Body of pancreas (tissue), 4 donors: ENCODE measurements at regions not wholly inside any gene's neighbourhood (a gene's known extent, or its start where the extent isn't known, plus 50 kb on each side); places are given as distances from the start of the nearest gene placed in this dataset.

Experiments used
- ATAC-seq: fragments of 150-250 bp; one replicate; pipeline ENCODE4 v1.9.1; 2016
- DNase-seq, 4 donors: peaks; one replicate each; pipeline ENCODE4 v3.0.0-alpha.2; 2019
- H3K27ac ChIP-seq, 4 donors: fragments of 200-600 bp; sonication (generic); 1 replicate in 3 of 4; 2 replicates in 1 of 4; pipeline versions ENCODE4 v1.5.1 to v1.6.1; 2016 to 2019; ENCODE audit warnings: mild to moderate bottlenecking in 1 of 4, mixed read lengths in 1 of 4, moderate library complexity in 1 of 4
- H3K27me3 ChIP-seq, 2 donors: fragments of 200-600 bp; sonication (generic); one replicate each; pipeline ENCODE4 v1.6.0; 2016; ENCODE audit warnings: mild to moderate bottlenecking in 1 of 2
- H3K36me3 ChIP-seq, 2 donors: fragments of 200-600 bp; sonication (generic); replicated peaks in 1 of 2; 2 replicates each; pipeline ENCODE4 v1.5.1; 2016; ENCODE audit warnings: low read depth in 2 of 2; ENCODE audit not compliant: insufficient read depth in 1 of 2
- H3K4me1 ChIP-seq: fragments of 200-600 bp; sonication (generic); one replicate; pipeline ENCODE4 v1.6.0; 2016
- H3K4me3 ChIP-seq, 2 donors: fragments of 200-600 bp; sonication (generic); 1 replicate in 1 of 2; 2 replicates in 1 of 2; pipeline ENCODE4 v1.5.1; 2016 to 2019
- H3K9me3 ChIP-seq, 3 donors: fragments of 200-600 bp; sonication (generic); 1 replicate in 2 of 3; 2 replicates in 1 of 3; pipeline ENCODE4 v1.5.1; 2016
- CTCF ChIP-seq, 7 experiments: fragments of 450-650 bp in 4 of 7; fragments of 200-600 bp in 3 of 7; sonication (generic) in 3 of 7; IDR thresholded peaks; one replicate each; pipeline ENCODE4 v1.5.1; 2016 to 2019; ENCODE audit warnings: antibody characterized with exemption in 7 of 7
- POLR2A ChIP-seq, 3 donors: fragments of 450-650 bp; IDR thresholded peaks; one replicate each; pipeline ENCODE4 v1.6.1; 2016; ENCODE audit warnings: antibody characterized with exemption in 3 of 3, mild to moderate bottlenecking in 2 of 3
- WGBS, 2 donors: methylation state at CpG; one replicate each; pipeline ENCODE4 v1.1.5; 2017; 5-methylcytosine and 5-hydroxymethylcytosine counted together
- intact Hi-C: fragments of 100-400 bp; cut with DNase I; formaldehyde crosslinking; loops from one replicate; pipeline ENCODE4 v1.15.1; 2023

DNA sequence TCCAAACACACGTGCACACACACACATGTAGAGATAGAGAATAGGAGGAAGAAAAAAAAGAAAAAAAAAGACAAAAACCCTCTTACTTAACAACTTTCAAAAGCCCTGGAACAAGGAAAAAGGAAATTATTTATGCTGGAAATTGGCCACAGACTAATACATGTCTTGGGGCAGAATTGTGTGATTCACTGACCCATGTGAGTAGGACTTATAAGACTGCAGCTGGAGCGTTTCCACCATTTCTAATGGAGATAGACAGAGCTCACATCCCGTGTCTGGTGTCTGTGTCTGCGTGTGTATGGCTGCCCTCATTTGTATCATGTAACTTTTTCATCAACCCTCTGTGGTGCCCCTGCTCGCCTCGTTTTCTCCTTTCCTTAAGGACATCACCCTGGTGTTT is 99.8 kb upstream of the PDE10A start:
- TF ChIP-seq POLR2A (IDR thresholded peaks at IDR 0.05) (no peak), CTCF (IDR thresholded peaks at IDR 0.05) (no peak)
- Histone ChIP-seq H3K4me1 (peaks cover 6% of the 10 kb centered on the region), H3K36me3 (no peaks in the 10 kb centered on the region), H3K27me3 (no peaks in the 10 kb centered on the region), H3K4me3 (no peak overlapping the region), H3K27ac (no peak overlapping the region), H3K9me3 (no peaks in the 10 kb centered on the region)
- 65 to 70% methylated on average over 6 of the region's 6 CpGs for WGBS, 2 donors
- intact Hi-C loops, result no loop called here
- no peak for ATAC-seq
- DNase-seq, result no peak

DNA sequence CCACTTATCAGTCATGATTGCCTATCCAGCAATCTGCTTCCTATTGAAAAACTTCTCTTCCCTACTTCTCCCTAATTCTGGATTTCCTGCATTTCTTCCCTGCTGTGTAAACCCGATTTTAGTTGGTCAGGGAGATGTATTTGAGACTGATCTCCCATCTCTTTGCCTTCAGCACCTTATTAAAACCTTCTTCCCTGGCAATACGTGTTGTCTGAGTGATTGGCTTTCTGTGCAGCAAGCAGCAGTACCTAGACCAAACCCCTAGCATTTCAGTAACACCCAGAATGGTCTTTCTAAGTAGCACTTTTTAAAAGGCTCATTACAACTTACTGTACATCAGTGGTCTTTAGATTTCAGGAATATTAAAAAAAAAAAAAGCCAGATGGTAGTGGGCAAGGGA is 99.1 kb upstream of the PDE10A start:
- ATAC-seq, result no peak
- H3K36me3 ChIP-seq, result no peaks in the 10 kb centered on the region
- H3K4me1 ChIP-seq, result peaks cover 6% of the 10 kb centered on the region
- H3K9me3 ChIP-seq, result no peaks in the 10 kb centered on the region
- 57 to 66% methylated on average over 2 of the region's 2 CpGs for WGBS, 2 donors
- H3K27ac ChIP-seq, result no peak overlapping the region
- no peaks in the 10 kb centered on the region for H3K27me3 ChIP-seq
- no peak for TF ChIP-seq CTCF (IDR thresholded peaks at IDR 0.05)
- TF ChIP-seq POLR2A (IDR thresholded peaks at IDR 0.05), result no peak
- H3K4me3 ChIP-seq, result no peak overlapping the region
- intact Hi-C loops, result no loop called here
- DNase-seq, result no peak

GRCh38 chr6:165760803-165761185 is 97.8 kb upstream of the PDE10A start:
- 83 to 87% methylated on average over 8 of the region's 8 CpGs for WGBS, 2 donors
- H3K27me3 ChIP-seq, result no peaks in the 10 kb centered on the region
- DNase-seq (no peak), ATAC-seq (no peak)
- intact Hi-C loops, result no loop called here
- no peak for TF ChIP-seq POLR2A (IDR thresholded peaks at IDR 0.05)
- no peak for TF ChIP-seq CTCF (IDR thresholded peaks at IDR 0.05)
- H3K9me3 ChIP-seq, result no peaks in the 10 kb centered on the region
- H3K36me3 ChIP-seq, result no peaks in the 10 kb centered on the region
- H3K4me3 ChIP-seq, result no peak overlapping the region
- no peak overlapping the region for H3K27ac ChIP-seq
- H3K4me1 ChIP-seq, result peaks cover 6% of the 10 kb centered on the region

GRCh38 chr6:165760126-165760802 is 97.2 kb upstream of the PDE10A start:
- no peak overlapping the region for H3K27ac ChIP-seq
- H3K4me1 ChIP-seq, result peaks cover 6% of the 10 kb centered on the region
- 27 to 29% methylated on average over 7 of the region's 7 CpGs for WGBS, 2 donors
- no peaks in the 10 kb centered on the region for H3K27me3 ChIP-seq
- no peak overlapping the region for H3K4me3 ChIP-seq
- no peak for DNase-seq
- TF ChIP-seq POLR2A (IDR thresholded peaks at IDR 0.05) (no peak), CTCF (IDR thresholded peaks at IDR 0.05) (no peak)
- no peak for ATAC-seq
- H3K36me3 ChIP-seq, result no peaks in the 10 kb centered on the region
- H3K9me3 ChIP-seq, result no peaks in the 10 kb centered on the region
- intact Hi-C loops, result no loop called here

DNA sequence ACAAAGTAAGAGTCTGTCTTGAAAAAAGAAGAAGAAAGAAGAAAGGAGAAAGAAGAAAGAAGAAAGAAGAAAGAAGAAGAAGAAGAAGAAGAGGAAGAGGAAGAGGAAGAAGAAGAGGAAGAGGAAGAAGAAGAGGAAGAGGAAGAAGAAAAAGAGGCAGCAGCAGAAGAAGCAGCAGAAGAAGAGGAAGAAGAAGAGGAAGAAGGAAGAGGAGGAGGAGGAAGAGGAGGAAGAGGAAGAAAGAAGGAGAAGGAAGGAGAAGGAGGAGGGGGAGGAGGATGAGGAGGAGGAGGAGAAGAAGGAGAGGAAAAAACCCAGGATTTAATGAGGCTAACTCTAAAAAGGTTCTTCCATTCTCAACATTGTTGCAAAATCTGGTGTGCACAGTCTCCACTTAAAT is 95.4 kb upstream of the PDE10A start:
- Histone ChIP-seq H3K9me3 (no peaks in the 10 kb centered on the region), H3K36me3 (no peaks in the 10 kb centered on the region), H3K27me3 (no peaks in the 10 kb centered on the region), H3K27ac (no peak overlapping the region), H3K4me1 (peaks cover 6% of the 10 kb centered on the region), H3K4me3 (no peak overlapping the region)
- intact Hi-C loops, result no loop called here
- ATAC-seq (no peak), DNase-seq (no peak)
- TF ChIP-seq POLR2A (IDR thresholded peaks at IDR 0.05) (no peak), CTCF (IDR thresholded peaks at IDR 0.05) (no peak)
